GM12878 (cell line): ENCODE measurements at regions not wholly inside any gene's neighbourhood (a gene's known extent, or its start where the extent isn't known, plus 50 kb on each side); places are given as distances from the start of the nearest gene placed in this dataset.

Experiments
- BRCA1 ChIP-seq: IDR thresholded peaks from 2 replicates; pipeline ENCODE4 v1.6.1; 2011; ENCODE audit warnings: low read depth, low read length, improper control_type of control experiment
- CBX5 ChIP-seq: sonication (generic); IDR thresholded peaks from 2 replicates; pipeline ENCODE4 v1.6.1; 2016; ENCODE audit warnings: low read depth, moderate library complexity, mild to moderate bottlenecking, inconsistent platforms
- CREB1 ChIP-seq: IDR thresholded peaks from 2 replicates; pipeline ENCODE4 v1.6.1; 2012; ENCODE audit warnings: low read depth, mild to moderate bottlenecking, inconsistent platforms
- ETV6 ChIP-seq, 2 experiments: fragments of 450-650 bp in 1 of 2; IDR thresholded peaks in 1 of 2; conservative IDR thresholded peaks in 1 of 2; 2 replicates each; pipeline ENCODE4 v1.6.1; 2014; ENCODE audit warnings: antibody characterized with exemption in 1 of 2, borderline replicate concordance in 1 of 2, low read depth in 1 of 2, mild to moderate bottlenecking in 1 of 2, moderate library complexity in 1 of 2
- FOS ChIP-seq: IDR thresholded peaks from 3 replicates; pipeline ENCODE4 v1.6.1; 2011; ENCODE audit warnings: borderline replicate concordance; ENCODE audit not compliant: insufficient read length; ENCODE audit errors: extremely low read depth
- GABPA ChIP-seq: IDR thresholded peaks from 2 replicates; pipeline ENCODE4 v1.6.1; 2014; ENCODE audit warnings: antibody characterized with exemption, low read depth, mild to moderate bottlenecking, inconsistent platforms
- HDGF ChIP-seq: fragments of 450-650 bp; IDR thresholded peaks from 2 replicates; pipeline ENCODE4 v1.6.1; 2016; ENCODE audit warnings: antibody characterized with exemption
- IKZF1 ChIP-seq: fragments of 450-650 bp; conservative IDR thresholded peaks from 2 replicates; pipeline ENCODE4 v1.6.1; 2017; ENCODE audit warnings: antibody characterized with exemption, mild to moderate bottlenecking
- POLR2A ChIP-seq: IDR thresholded peaks from 2 replicates; pipeline ENCODE4 v1.6.1; 2011; ENCODE audit warnings: low read depth, mild to moderate bottlenecking, low read length
- RAD21 ChIP-seq: IDR thresholded peaks from 2 replicates; pipeline ENCODE4 v1.6.1; 2011; ENCODE audit warnings: mild to moderate bottlenecking, low read depth, low read length, moderate library complexity; ENCODE audit not compliant: insufficient read depth
- SREBF2 ChIP-seq: IDR thresholded peaks from 2 replicates; pipeline ENCODE4 v1.6.1; 2012; ENCODE audit warnings: mild to moderate bottlenecking, low read length
- TF ChIP-seq, protein P1 (sequence below), 3 experiments: IDR thresholded peaks in 2 of 3; conservative IDR thresholded peaks in 1 of 3; 2 replicates each; pipeline ENCODE4 v1.5.1; 2011; ENCODE audit warnings: low read depth in 3 of 3, low read length in 3 of 3, mild to moderate bottlenecking in 3 of 3, control low read depth in 2 of 3, moderate library complexity in 2 of 3, inconsistent platforms in 1 of 3, mixed read lengths in 1 of 3; ENCODE audit not compliant: control insufficient read depth in 2 of 3, insufficient read depth in 1 of 3; ENCODE audit errors: extremely low read depth in 1 of 3
- TF ChIP-seq, protein P2 (sequence below): fragments of 450-650 bp; formaldehyde crosslinking; IDR thresholded peaks from 2 replicates; pipeline ENCODE4 v1.4.0; 2020; ENCODE audit warnings: mild to moderate bottlenecking, moderate library complexity

DNA sequence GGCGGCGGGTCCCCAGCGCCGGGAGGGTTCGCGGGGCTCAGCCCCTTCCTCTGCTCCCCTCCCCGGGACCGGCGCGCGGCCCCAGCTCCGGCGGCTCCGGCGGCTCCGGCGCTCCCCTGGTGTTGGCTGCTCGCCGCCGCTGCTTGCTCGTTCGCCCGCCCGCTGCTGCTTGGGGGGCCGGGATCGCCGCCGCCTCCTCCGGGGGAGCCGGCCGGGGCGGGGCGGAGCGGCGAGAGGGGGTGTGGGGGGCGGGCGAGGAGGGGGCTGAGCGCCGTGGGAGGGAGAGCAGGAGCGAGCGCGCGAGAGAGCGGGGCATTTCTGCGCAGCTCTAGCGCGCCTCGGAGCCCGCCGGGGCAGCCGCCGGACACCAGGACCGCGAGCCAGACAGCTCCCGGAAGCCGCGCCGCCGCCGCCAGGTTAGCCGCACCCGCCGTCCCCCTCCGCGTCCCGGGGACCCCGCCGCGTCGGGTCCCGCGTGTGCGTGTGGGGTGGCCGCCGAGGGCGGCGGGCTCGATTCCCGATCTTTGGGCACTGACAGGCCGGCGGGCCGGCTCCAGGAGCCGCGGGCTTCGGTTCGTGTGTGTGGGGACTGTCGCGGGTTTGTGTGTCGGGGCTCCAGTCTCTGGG, 62.0 kb upstream of the EPB41L1 start:
- TF ChIP-seq ETV6 (conservative IDR thresholded peaks at IDR 0.05 in 1 of 2, IDR thresholded peaks at IDR 0.05 in 1 of 2; ENCODE audit: borderline replicate concordance in 1 of 2, low read depth in 1 of 2) (no peak), POLR2A (no peak), CREB1 (no peak), GABPA (no peak), IKZF1 (no peak), FOS (no peak), RAD21 (no peak), BRCA1 (no peak), HDGF (no peak), SREBF2 (no peak), CBX5 (no peak)
- TF ChIP-seq, protein P1, sequence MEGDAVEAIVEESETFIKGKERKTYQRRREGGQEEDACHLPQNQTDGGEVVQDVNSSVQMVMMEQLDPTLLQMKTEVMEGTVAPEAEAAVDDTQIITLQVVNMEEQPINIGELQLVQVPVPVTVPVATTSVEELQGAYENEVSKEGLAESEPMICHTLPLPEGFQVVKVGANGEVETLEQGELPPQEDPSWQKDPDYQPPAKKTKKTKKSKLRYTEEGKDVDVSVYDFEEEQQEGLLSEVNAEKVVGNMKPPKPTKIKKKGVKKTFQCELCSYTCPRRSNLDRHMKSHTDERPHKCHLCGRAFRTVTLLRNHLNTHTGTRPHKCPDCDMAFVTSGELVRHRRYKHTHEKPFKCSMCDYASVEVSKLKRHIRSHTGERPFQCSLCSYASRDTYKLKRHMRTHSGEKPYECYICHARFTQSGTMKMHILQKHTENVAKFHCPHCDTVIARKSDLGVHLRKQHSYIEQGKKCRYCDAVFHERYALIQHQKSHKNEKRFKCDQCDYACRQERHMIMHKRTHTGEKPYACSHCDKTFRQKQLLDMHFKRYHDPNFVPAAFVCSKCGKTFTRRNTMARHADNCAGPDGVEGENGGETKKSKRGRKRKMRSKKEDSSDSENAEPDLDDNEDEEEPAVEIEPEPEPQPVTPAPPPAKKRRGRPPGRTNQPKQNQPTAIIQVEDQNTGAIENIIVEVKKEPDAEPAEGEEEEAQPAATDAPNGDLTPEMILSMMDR (IDR thresholded peaks at IDR 0.05 in 2 of 3, conservative IDR thresholded peaks at IDR 0.05 in 1 of 3; ENCODE audit: control insufficient read depth in 2 of 3, extremely low read depth in 1 of 3, insufficient read depth in 1 of 3, low read depth in 3 of 3, low read length in 3 of 3) = no peak
- TF ChIP-seq, protein P2, sequence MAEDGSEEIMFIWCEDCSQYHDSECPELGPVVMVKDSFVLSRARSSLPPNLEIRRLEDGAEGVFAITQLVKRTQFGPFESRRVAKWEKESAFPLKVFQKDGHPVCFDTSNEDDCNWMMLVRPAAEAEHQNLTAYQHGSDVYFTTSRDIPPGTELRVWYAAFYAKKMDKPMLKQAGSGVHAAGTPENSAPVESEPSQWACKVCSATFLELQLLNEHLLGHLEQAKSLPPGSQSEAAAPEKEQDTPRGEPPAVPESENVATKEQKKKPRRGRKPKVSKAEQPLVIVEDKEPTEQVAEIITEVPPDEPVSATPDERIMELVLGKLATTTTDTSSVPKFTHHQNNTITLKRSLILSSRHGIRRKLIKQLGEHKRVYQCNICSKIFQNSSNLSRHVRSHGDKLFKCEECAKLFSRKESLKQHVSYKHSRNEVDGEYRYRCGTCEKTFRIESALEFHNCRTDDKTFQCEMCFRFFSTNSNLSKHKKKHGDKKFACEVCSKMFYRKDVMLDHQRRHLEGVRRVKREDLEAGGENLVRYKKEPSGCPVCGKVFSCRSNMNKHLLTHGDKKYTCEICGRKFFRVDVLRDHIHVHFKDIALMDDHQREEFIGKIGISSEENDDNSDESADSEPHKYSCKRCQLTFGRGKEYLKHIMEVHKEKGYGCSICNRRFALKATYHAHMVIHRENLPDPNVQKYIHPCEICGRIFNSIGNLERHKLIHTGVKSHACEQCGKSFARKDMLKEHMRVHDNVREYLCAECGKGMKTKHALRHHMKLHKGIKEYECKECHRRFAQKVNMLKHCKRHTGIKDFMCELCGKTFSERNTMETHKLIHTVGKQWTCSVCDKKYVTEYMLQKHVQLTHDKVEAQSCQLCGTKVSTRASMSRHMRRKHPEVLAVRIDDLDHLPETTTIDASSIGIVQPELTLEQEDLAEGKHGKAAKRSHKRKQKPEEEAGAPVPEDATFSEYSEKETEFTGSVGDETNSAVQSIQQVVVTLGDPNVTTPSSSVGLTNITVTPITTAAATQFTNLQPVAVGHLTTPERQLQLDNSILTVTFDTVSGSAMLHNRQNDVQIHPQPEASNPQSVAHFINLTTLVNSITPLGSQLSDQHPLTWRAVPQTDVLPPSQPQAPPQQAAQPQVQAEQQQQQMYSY (CRISPR knock-in tag) = no peak
